T-helper 2 cell treated with Interferon-gamma antibody and Interleukin-4, amounts not matched to agents 5 μg/mL and 100 μg/mL, for 36 hours (primary cell): ENCODE measurements at regions not wholly inside any gene's neighbourhood (a gene's known extent, or its start where the extent isn't known, plus 50 kb on each side); places are given as distances from the start of the nearest gene placed in this dataset.

Experiments
- DNase-seq: peaks from one replicate; pipeline ENCODE4 v3.0.0; 2021; ENCODE audit warnings: low spot score
- H3K27ac Mint-ChIP-seq: one replicate; pipeline ENCODE4 v1.8.0; 2021; ENCODE audit warnings: mild to moderate bottlenecking, mixed read lengths
- H3K27me3 Mint-ChIP-seq: one replicate; pipeline ENCODE4 v1.8.0; 2021; ENCODE audit warnings: low read depth, mixed read lengths
- H3K36me3 Mint-ChIP-seq: one replicate; pipeline ENCODE4 v1.8.0; 2021; ENCODE audit warnings: low read depth, mixed read lengths
- H3K4me1 Mint-ChIP-seq: one replicate; pipeline ENCODE4 v1.8.0; 2021; ENCODE audit warnings: low read depth, mixed read lengths
- H3K4me3 Mint-ChIP-seq: one replicate; pipeline ENCODE4 v1.8.0; 2022; ENCODE audit warnings: mild to moderate bottlenecking, moderate library complexity, mixed read lengths
- H3K9me3 Mint-ChIP-seq: one replicate; pipeline ENCODE4 v1.8.0; 2021; ENCODE audit warnings: mixed read lengths

- Mint-ChIP-seq H3K9me3 (peaks cover 3% of the 10 kb centered on the region), H3K4me1 (no peaks in the 10 kb centered on the region), H3K4me3 (no peak overlapping the region), H3K36me3 (no peaks in the 10 kb centered on the region), H3K27me3 (no peaks in the 10 kb centered on the region), H3K27ac (no peak overlapping the region)
- no peak for DNase-seq
These were observed 548.0 kb downstream of the CSNK1G3 start for GRCh38 chr5:124060011-124060410.

GRCh38 chr5:124059200-124059599 lies 547.2 kb downstream of the CSNK1G3 start:
- Mint-ChIP-seq H3K9me3 (peaks cover 3% of the 10 kb centered on the region), H3K27me3 (no peaks in the 10 kb centered on the region), H3K4me1 (no peaks in the 10 kb centered on the region), H3K27ac (no peak overlapping the region), H3K4me3 (no peak overlapping the region), H3K36me3 (no peaks in the 10 kb centered on the region)
- DNase-seq, result no peak

GRCh38 chr5:124057724-124058231 lies 545.8 kb downstream of the CSNK1G3 start:
- no peaks in the 10 kb centered on the region for H3K36me3 Mint-ChIP-seq
- H3K27me3 Mint-ChIP-seq, result no peaks in the 10 kb centered on the region
- H3K4me1 Mint-ChIP-seq, result no peaks in the 10 kb centered on the region
- H3K9me3 Mint-ChIP-seq, result peaks cover 3% of the 10 kb centered on the region
- DNase-seq, result no peak
- no peak overlapping the region for H3K4me3 Mint-ChIP-seq
- no peak overlapping the region for H3K27ac Mint-ChIP-seq

GRCh38 chr5:124056991-124057723 lies 545.2 kb downstream of the CSNK1G3 start:
- no peak overlapping the region for H3K27ac Mint-ChIP-seq
- H3K27me3 Mint-ChIP-seq, result no peaks in the 10 kb centered on the region
- no peak for DNase-seq
- peaks cover 3% of the 10 kb centered on the region for H3K9me3 Mint-ChIP-seq
- no peaks in the 10 kb centered on the region for H3K36me3 Mint-ChIP-seq
- no peak overlapping the region for H3K4me3 Mint-ChIP-seq
- no peaks in the 10 kb centered on the region for H3K4me1 Mint-ChIP-seq

DNA sequence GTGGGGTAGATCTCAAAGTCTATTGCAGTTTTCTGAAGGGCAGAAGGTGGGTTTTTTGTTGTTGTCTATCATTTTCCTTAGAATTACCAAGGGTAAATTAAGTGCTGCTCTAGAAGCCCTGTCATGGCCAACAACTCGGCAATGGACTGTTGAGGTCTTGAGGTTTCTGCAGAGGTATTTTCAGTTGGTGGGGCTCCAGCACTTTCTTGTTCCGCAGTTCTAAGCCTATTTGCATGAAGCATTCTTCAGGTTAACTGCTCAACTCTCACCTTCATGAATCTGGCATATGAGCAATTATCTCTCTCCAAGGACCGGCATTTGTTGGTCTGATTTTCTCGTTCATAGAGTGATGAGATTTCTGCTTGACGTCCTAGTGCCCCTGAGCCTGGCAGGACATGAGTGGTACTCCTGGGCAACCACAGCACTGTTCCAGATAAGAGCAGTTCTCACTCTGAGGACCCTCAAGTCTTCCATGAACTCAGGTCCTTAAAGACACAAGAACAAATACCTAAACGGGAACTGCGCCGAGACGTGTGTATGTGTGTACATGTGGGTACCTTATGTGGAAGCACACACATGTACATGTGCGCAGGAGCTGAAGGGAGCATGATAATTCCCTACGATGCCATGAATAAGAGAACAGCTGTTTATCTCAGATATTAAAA lies 544.5 kb downstream of the CSNK1G3 start:
- no peaks in the 10 kb centered on the region for H3K27me3 Mint-ChIP-seq
- no peaks in the 10 kb centered on the region for H3K4me1 Mint-ChIP-seq
- no peak overlapping the region for H3K27ac Mint-ChIP-seq
- H3K4me3 Mint-ChIP-seq, result no peak overlapping the region
- no peaks in the 10 kb centered on the region for H3K36me3 Mint-ChIP-seq
- peaks cover 3% of the 10 kb centered on the region for H3K9me3 Mint-ChIP-seq
- DNase-seq, result no peak

DNA sequence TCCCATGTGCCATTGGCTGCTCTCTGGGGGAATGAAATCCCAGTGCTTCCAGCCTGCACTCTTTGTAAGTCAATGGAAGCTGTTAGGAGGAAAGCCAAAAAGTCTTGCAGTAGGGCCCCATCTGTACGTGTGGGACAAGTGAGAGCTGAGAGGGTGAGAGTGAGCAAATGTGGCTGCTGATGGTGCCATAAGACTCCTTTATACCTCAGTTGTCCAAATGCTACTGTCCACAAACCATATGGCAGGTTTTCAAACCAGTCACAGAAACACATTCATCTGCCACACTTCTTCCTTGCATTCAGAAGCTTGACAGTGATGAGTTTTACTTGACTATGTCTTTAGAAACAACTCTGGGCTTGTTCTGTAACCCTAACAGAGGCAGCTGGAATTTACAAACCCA lies 543.8 kb downstream of the CSNK1G3 start:
- Mint-ChIP-seq H3K27me3 (no peaks in the 10 kb centered on the region), H3K4me1 (no peaks in the 10 kb centered on the region), H3K4me3 (no peak overlapping the region), H3K9me3 (peaks cover 3% of the 10 kb centered on the region), H3K27ac (no peak overlapping the region), H3K36me3 (no peaks in the 10 kb centered on the region)
- no peak for DNase-seq

DNA sequence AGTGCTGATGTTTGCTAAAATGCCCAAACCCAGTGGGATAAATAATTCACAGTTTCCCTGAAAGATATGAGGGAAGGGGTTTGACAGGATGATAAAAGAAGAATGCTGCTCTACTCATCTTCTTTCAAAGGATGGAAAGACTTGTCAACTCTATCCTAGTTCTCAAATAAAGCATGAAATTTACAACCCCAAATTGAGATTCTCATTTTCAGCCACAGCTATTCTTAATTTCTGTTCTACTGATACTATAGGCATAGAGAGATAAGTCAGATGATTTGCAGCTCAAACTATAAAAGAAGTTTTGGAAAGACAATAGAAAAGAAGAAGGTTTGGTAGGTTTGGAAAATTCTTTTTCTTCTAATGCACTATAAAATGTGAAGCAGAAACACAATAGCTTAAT lies 542.6 kb downstream of the CSNK1G3 start:
- Mint-ChIP-seq H3K27me3 (no peaks in the 10 kb centered on the region), H3K9me3 (peaks cover 3% of the 10 kb centered on the region), H3K27ac (no peak overlapping the region), H3K36me3 (no peaks in the 10 kb centered on the region), H3K4me1 (no peaks in the 10 kb centered on the region), H3K4me3 (no peak overlapping the region)
- DNase-seq, result no peak

GRCh38 chr5:124053340-124053739 lies 541.4 kb downstream of the CSNK1G3 start:
- Mint-ChIP-seq H3K36me3 (no peaks in the 10 kb centered on the region), H3K4me3 (no peak overlapping the region), H3K9me3 (peaks cover 3% of the 10 kb centered on the region), H3K27ac (no peak overlapping the region), H3K4me1 (no peaks in the 10 kb centered on the region), H3K27me3 (no peaks in the 10 kb centered on the region)
- DNase-seq, result no peak

GRCh38 chr5:124052201-124052600 lies 540.2 kb downstream of the CSNK1G3 start:
- Mint-ChIP-seq H3K4me3 (no peak overlapping the region), H3K4me1 (no peaks in the 10 kb centered on the region), H3K9me3 (peaks cover 3% of the 10 kb centered on the region), H3K27ac (no peak overlapping the region), H3K36me3 (no peaks in the 10 kb centered on the region), H3K27me3 (no peaks in the 10 kb centered on the region)
- DNase-seq, result no peak

- DNase-seq, result no peak
- Mint-ChIP-seq H3K9me3 (no peaks in the 10 kb centered on the region), H3K27ac (no peak overlapping the region), H3K36me3 (no peaks in the 10 kb centered on the region), H3K27me3 (no peaks in the 10 kb centered on the region), H3K4me1 (no peaks in the 10 kb centered on the region), H3K4me3 (no peak overlapping the region)
These were observed 538.3 kb downstream of the CSNK1G3 start for GRCh38 chr5:124050120-124050770.

GRCh38 chr5:124045412-124045811 lies 533.4 kb downstream of the CSNK1G3 start:
- H3K4me3 Mint-ChIP-seq, result no peak overlapping the region
- no peak for DNase-seq
- H3K4me1 Mint-ChIP-seq, result no peaks in the 10 kb centered on the region
- H3K36me3 Mint-ChIP-seq, result no peaks in the 10 kb centered on the region
- peaks cover 9% of the 10 kb centered on the region for H3K9me3 Mint-ChIP-seq
- no peaks in the 10 kb centered on the region for H3K27me3 Mint-ChIP-seq
- no peak overlapping the region for H3K27ac Mint-ChIP-seq

GRCh38 chr5:124044613-124045012 lies 532.6 kb downstream of the CSNK1G3 start:
- Mint-ChIP-seq H3K9me3 (peaks cover 9% of the 10 kb centered on the region), H3K36me3 (no peaks in the 10 kb centered on the region), H3K27ac (no peak overlapping the region), H3K4me1 (no peaks in the 10 kb centered on the region), H3K4me3 (no peak overlapping the region), H3K27me3 (no peaks in the 10 kb centered on the region)
- DNase-seq, result no peak

DNA sequence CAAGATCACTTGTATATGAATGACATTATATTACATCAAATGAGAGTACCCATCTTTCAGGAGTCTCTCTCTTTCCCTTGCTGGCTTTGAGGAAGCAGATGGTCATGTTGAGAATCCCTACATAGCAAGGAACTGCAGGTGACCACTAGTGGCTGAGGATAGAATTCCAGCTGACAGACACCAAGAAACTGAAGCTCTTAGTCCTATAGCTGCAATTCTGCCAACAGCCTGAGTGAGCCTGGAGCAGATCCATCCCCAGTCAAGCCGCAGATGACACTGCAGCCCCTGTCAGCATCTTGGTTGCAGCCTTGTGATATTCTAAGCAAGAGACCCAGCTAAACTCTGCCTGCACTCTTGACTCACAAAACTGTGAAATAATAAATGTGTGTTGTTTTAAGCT lies 531.5 kb downstream of the CSNK1G3 start:
- no peaks in the 10 kb centered on the region for H3K27me3 Mint-ChIP-seq
- H3K36me3 Mint-ChIP-seq, result no peaks in the 10 kb centered on the region
- peaks cover 9% of the 10 kb centered on the region for H3K9me3 Mint-ChIP-seq
- no peak overlapping the region for H3K27ac Mint-ChIP-seq
- no peaks in the 10 kb centered on the region for H3K4me1 Mint-ChIP-seq
- no peak overlapping the region for H3K4me3 Mint-ChIP-seq
- DNase-seq, result no peak

DNA sequence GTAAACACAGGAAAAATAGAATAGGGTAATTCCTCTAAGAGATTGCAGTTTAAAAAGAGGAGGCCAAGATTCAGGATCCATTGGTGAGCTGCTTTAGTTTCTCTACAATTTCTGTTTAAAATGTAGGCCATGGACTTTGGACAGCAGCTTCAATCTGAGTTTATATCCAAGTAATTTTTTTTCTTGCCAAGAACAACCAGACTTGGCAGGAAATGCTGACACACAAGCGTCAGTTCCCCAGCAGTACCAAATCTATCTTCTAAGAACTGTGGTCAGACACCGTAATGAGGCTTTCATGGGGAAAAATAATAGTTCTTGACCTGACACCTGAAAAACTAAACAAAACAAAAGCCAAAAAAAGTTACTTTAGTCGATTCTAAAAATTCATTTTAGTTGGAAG lies 528.8 kb downstream of the CSNK1G3 start:
- Mint-ChIP-seq H3K4me3 (no peak overlapping the region), H3K36me3 (no peaks in the 10 kb centered on the region), H3K9me3 (peaks cover 9% of the 10 kb centered on the region), H3K27me3 (no peaks in the 10 kb centered on the region), H3K27ac (no peak overlapping the region), H3K4me1 (no peaks in the 10 kb centered on the region)
- no peak for DNase-seq
